ENCODE measurements at regions not wholly inside any gene's neighbourhood (a gene's known extent, or its start where the extent isn't known, plus 50 kb on each side); places are given as distances from the start of the nearest gene placed in this dataset.

- 33% methylated on average over 2 of the region's 2 CpGs for WGBS (ENCODE audit: low lambda C conversion rate)
- no peaks in the 10 kb centered on the region for H3K9me3 ChIP-seq
- no peaks in the 10 kb centered on the region for H3F3A ChIP-seq (replicated peaks; ENCODE audit: insufficient read depth)
- H3K4me3 ChIP-seq (ENCODE audit: low read depth in 2 of 2, low read length in 1 of 2), result no peak overlapping the region
- no peak overlapping the region for H3K4me2 ChIP-seq
- H3K9me2 ChIP-seq, result no peaks in the 10 kb centered on the region
- H3K9ac ChIP-seq, result no peak overlapping the region
- no peaks in the 10 kb centered on the region for H3K79me2 ChIP-seq (ENCODE audit: insufficient read depth)
- no peaks in the 10 kb centered on the region for H3K4me1 ChIP-seq (ENCODE audit: control insufficient read depth in 1 of 2, insufficient read depth in 2 of 2, low read depth in 1 of 2, low read length in 1 of 2)
- no peak for TF ChIP-seq TCF12 (IDR thresholded peaks at IDR 0.05)
- no peak for TF ChIP-seq MAX (IDR thresholded peaks at IDR 0.05; ENCODE audit: low read depth)
- TF ChIP-seq FOSL2 (IDR thresholded peaks at IDR 0.05; ENCODE audit: borderline replicate concordance, low read depth), result no peak
- no peak for TF ChIP-seq MXI1 (IDR thresholded peaks at IDR 0.05; ENCODE audit: low read depth, low read length)
- no peak for TF ChIP-seq SIN3A (IDR thresholded peaks at IDR 0.05; ENCODE audit: borderline replicate concordance, low read depth, low read length)
- TF ChIP-seq YY1 (IDR thresholded peaks at IDR 0.05; ENCODE audit: low read depth), result no peak
- no peak for TF ChIP-seq RCOR1 (IDR thresholded peaks at IDR 0.05; ENCODE audit: low read length)
- no peak for TF ChIP-seq IRF3 (IDR thresholded peaks at IDR 0.05; ENCODE audit: low read depth, low read length)
- TF ChIP-seq SMC3 (IDR thresholded peaks at IDR 0.05; ENCODE audit: low read depth, low read length), result no peak
- TF ChIP-seq EP300 (IDR thresholded peaks at IDR 0.05; ENCODE audit: borderline replicate concordance in 1 of 2, low read depth in 1 of 2, low read length in 1 of 2), result no peak
- no peak for TF ChIP-seq USF2 (IDR thresholded peaks at IDR 0.05; ENCODE audit: borderline replicate concordance, low read depth, low read length)
- TF ChIP-seq NFIC (IDR thresholded peaks at IDR 0.05; ENCODE audit: borderline replicate concordance), result no peak
- TF ChIP-seq USF1 (IDR thresholded peaks at IDR 0.05; ENCODE audit: borderline replicate concordance, low read depth), result no peak
- no peak for TF ChIP-seq GABPA (IDR thresholded peaks at IDR 0.05; ENCODE audit: low read depth)
- TF ChIP-seq ZBTB33 (IDR thresholded peaks at IDR 0.05; ENCODE audit: borderline replicate concordance, low read depth), result no peak
- H4K20me1 ChIP-seq (ENCODE audit: insufficient read depth), result no peaks in the 10 kb centered on the region
- no peaks in the 10 kb centered on the region for H3K36me3 ChIP-seq (replicated peaks in 1 of 2; ENCODE audit: control insufficient read depth in 1 of 2, insufficient read depth in 2 of 2, low read length in 1 of 2)
- no peak overlapping the region for H2AFZ ChIP-seq (ENCODE audit: low read depth)
- no peak overlapping the region for H3K27ac ChIP-seq (ENCODE audit: low read depth in 2 of 2, low read length in 1 of 2)
- ChIA-PET POLR2A (no interaction called here), CTCF (no interaction called here)
- no peaks in the 10 kb centered on the region for H3K27me3 ChIP-seq (ENCODE audit: insufficient read depth)
- DNase-seq, result no peak
These were observed 395.9 kb upstream of the ZNF717 start for GRCh38 chr3:76181213-76181612.
